ENCODE measurements at regions not wholly inside any gene's neighbourhood (a gene's known extent, or its start where the extent isn't known, plus 50 kb on each side); places are given as distances from the start of the nearest gene placed in this dataset.

GRCh38 chr2:12302140-12302539, 414.6 kb upstream of the TRIB2 start:
- intact Hi-C loops (cut with micrococcal nuclease), result no loop called here
- ATAC-seq (ENCODE audit: low read depth) (no peak), DNase-seq (no peak)
- no peaks in the 10 kb centered on the region for H3K36me3 Mint-ChIP-seq (ENCODE audit: low read depth)
- no peak overlapping the region for H3K4me3 Mint-ChIP-seq
- TF ChIP-seq CTCF (IDR thresholded peaks at IDR 0.05), result no peak
- H3K27ac Mint-ChIP-seq, result no peak overlapping the region
- POLR2A ChIA-PET, result no interaction called here
- no peaks in the 10 kb centered on the region for H3K9me3 Mint-ChIP-seq
- no peaks in the 10 kb centered on the region for H3K27me3 Mint-ChIP-seq
- CTCF ChIA-PET, result no interaction called here
- peaks cover 9% of the 10 kb centered on the region for H3K4me1 Mint-ChIP-seq

- CTCF ChIA-PET, result no interaction called here
- Mint-ChIP-seq H3K4me3 (no peak overlapping the region), H3K9me3 (no peaks in the 10 kb centered on the region), H3K27me3 (no peaks in the 10 kb centered on the region), H3K4me1 (peaks cover 9% of the 10 kb centered on the region), H3K27ac (no peak overlapping the region), H3K36me3 (ENCODE audit: low read depth) (no peaks in the 10 kb centered on the region)
- no peak for TF ChIP-seq CTCF (IDR thresholded peaks at IDR 0.05)
- no peak for DNase-seq
- intact Hi-C loops (cut with micrococcal nuclease), result no loop called here
- no peak for ATAC-seq (ENCODE audit: low read depth)
- POLR2A ChIA-PET, result no interaction called here
These were observed 414.0 kb upstream of the TRIB2 start for GRCh38 chr2:12302691-12303090.

- H3K4me3 Mint-ChIP-seq, result no peak overlapping the region
These were observed 413.3 kb upstream of the TRIB2 start for GRCh38 chr2:12303181-12304030.

GRCh38 chr2:12304564-12305171, 412.1 kb upstream of the TRIB2 start:
- H3K4me3 Mint-ChIP-seq, result no peak overlapping the region
- intact Hi-C loops (cut with micrococcal nuclease), result no loop called here
- H3K4me1 Mint-ChIP-seq, result peaks cover 9% of the 10 kb centered on the region
- no peaks in the 10 kb centered on the region for H3K27me3 Mint-ChIP-seq
- H3K27ac Mint-ChIP-seq, result no peak overlapping the region
- ChIA-PET CTCF (no interaction called here), POLR2A (no interaction called here)
- DNase-seq (no peak), ATAC-seq (ENCODE audit: low read depth) (no peak)
- no peak for TF ChIP-seq CTCF (IDR thresholded peaks at IDR 0.05)
- H3K9me3 Mint-ChIP-seq, result no peaks in the 10 kb centered on the region
- no peaks in the 10 kb centered on the region for H3K36me3 Mint-ChIP-seq (ENCODE audit: low read depth)

More at GRCh38 chr2:12303181-12304030, 413.3 kb upstream of the TRIB2 start:
- Mint-ChIP-seq H3K27ac (no peak overlapping the region), H3K4me1 (peaks cover 9% of the 10 kb centered on the region), H3K27me3 (no peaks in the 10 kb centered on the region), H3K36me3 (ENCODE audit: low read depth) (no peaks in the 10 kb centered on the region), H3K9me3 (no peaks in the 10 kb centered on the region)
- CTCF ChIA-PET, result no interaction called here
- intact Hi-C loops (cut with micrococcal nuclease), result no loop called here
- no peak for ATAC-seq (ENCODE audit: low read depth)
- no peak for TF ChIP-seq CTCF (IDR thresholded peaks at IDR 0.05)
- POLR2A ChIA-PET, result no interaction called here
- DNase-seq, result no peak

- H3K36me3 Mint-ChIP-seq (ENCODE audit: low read depth), result no peaks in the 10 kb centered on the region
- POLR2A ChIA-PET, result no interaction called here
- H3K4me1 Mint-ChIP-seq, result peaks cover 9% of the 10 kb centered on the region
- no peak overlapping the region for H3K27ac Mint-ChIP-seq
- no peaks in the 10 kb centered on the region for H3K27me3 Mint-ChIP-seq
- CTCF ChIA-PET, result no interaction called here
- H3K4me3 Mint-ChIP-seq, result no peak overlapping the region
- intact Hi-C loops (cut with micrococcal nuclease), result no loop called here
- ATAC-seq (ENCODE audit: low read depth) (no peak), DNase-seq (no peak)
- H3K9me3 Mint-ChIP-seq, result no peaks in the 10 kb centered on the region
- no peak for TF ChIP-seq CTCF (IDR thresholded peaks at IDR 0.05)
These were observed 410.8 kb upstream of the TRIB2 start for GRCh38 chr2:12305931-12306330.
